Suppressor macrophage treated with lipopolysaccharide for 1 hour (primary cell): ENCODE measurements at regions not wholly inside any gene's neighbourhood (a gene's known extent, or its start where the extent isn't known, plus 50 kb on each side); places are given as distances from the start of the nearest gene placed in this dataset.
"Not testable (repeated sequence)": the region's sequence is repeated elsewhere in the genome, so short reads cannot be mapped to it uniquely, and the experiment has no call there.

Experiments used
- DNase-seq, 3 donors: peaks; one replicate each; pipeline ENCODE4 v3.0.0-alpha.2; 2020 to 2022

DNA sequence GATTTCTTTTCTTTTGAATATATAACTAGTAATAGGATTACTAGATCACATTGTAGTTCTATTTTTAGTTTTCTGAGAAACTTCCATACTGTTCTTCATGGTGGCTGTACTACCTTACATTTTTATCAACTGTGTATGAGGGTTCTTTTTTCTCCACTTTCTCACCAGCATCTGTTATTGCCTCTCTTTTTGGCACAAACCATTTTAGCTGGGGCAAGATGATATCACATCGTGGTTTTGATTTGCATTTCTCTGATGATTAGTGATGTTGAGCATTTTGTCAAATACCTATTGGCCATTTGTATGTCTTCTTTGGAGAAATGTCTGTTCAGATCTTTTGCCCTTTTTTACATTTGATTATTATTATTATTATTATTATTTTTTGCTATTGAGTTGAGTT lies 86.1 kb upstream of the TCF21 start:
- no peak for DNase-seq

DNA sequence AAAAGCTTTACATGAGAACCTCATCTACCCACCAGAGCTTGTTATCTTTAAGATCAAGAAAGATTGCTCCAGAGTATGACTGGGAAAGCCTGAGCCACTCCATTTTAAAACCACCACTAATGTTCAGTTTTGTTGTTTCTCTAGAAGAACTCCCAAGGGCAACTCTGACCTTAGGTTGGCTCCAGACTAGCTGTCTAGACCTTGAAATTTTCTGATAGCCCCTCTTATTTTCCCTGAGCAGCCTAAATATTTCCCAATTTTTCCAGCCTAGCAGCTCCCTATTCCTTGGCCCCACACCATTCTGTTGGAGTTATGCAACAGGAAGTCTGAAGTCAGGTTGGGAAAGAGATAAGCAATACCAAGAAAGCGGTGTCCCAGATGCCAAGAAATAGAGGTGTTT lies 84.6 kb upstream of the TCF21 start:
- DNase-seq: no peak

DNA sequence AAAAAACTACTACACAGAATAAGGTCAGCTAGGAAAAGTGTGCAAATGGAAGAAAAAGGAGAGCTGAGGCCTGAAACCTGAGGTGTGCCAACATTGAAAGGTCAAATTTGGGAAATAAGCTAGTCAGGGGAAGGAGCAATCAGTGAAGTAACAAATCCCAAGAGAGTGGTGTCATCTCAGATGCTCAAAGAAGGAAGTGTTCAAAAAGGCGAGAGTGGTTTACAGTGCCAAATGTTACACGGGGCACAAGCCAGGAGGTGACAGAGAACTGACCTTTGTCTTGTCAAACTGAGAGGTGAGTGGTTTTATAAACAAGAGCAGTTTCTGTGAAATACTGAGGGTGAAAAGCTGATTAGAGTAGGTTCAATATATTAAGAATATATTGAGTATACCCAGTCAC lies 83.0 kb upstream of the TCF21 start:
- no peak for DNase-seq

DNA sequence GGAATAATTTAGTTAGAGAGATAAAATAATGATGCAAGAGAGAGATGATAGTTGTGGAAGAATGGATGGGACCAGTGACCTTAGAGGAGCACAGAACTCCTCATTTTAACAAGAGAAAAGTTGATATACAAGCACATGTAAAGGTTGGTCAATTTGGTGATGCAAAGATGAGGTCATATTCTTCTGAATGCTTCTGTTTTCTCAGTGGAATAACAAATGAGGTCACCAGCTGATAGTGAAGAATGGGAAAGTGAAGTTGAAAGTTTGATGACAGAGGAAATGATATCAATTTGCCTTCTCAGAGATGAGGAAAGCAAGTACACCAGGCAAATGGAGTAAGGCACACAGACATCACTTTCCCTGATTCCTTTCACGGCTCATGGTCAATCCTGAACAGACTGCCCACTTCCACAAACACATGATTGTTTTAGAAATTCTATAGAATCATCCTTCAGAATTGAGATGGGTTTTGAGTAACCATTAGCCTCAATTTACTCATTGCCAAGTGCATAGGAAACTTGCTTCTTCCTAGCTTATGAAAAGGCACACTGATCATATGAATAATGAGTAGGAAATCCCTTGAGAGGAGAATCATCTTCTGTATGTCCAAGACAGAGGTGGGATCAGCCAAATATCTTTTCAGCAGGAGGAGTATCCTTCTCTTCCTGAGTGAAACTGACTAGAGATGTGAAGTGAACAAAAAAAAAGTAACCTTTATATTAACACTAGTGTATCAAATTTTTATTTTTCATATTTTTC lies 82.4 kb upstream of the TCF21 start:
- DNase-seq: peak; percentile 7 to 29 (median 8)

- DNase-seq: no peak
These were observed 81.4 kb upstream of the TCF21 start for GRCh38 chr6:133807501-133807900.

DNA sequence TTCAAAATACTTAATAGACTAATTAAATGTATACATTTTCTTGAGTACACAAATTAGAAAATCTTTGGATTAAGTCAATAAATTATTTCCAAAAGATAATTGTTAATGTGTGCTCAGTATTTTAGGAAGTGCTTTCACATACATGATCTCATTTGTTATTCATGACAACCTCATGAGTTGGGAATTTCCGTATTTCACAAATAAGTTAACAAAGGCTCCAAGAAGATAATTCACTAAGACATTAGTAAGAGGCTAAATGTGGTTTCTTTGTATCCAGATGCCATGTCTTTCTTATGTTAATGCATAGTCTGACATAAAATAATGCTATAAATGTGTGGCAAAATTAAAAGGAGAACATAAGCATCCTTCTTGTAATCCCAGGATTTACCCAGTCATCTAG lies 79.5 kb upstream of the TCF21 start:
- DNase-seq: peak in 2 of 3 donors; percentile 40 to 57

DNA sequence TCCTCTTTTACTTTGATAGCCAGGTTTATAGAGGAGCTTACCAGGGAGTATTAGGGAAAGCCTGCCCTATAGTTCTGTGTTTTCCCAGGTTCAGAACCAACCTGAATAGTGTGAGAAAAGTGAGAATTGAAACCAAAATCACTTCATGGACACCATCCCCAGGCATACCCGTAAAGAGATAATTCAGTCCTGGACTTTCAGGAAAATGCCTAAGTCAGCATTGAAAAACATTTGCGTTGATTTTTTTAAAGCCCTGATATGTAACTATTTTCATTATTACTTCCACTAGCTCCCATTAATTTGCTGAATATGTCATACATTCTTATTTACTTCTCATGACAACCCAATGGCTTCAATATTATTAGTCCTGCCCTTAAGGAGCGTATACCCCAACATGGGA lies 77.4 kb upstream of the TCF21 start:
- no peak for DNase-seq

GRCh38 chr6:133812446-133812845 lies 76.5 kb upstream of the TCF21 start:
- DNase-seq: not testable (repeated sequence)

DNA sequence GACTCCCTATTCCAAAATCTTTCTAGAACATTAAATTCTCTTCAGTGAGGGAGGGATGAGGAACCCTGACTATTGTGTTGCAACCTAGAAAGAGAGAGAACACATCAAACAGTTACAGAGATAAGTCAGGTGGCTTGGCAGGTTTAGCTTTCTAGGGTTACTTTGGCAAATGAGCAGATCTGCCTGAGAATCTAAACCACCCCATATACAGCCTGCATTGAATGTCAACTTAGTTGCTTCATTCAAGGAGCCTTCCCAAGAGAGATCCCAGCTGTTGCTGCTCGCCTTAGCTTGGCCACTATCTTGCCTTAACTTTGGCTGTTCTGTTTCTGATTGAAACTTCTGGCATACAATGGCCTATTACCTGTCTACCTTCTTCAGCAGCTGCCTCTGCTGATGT lies 74.7 kb upstream of the TCF21 start:
- no peak for DNase-seq

GRCh38 chr6:133814797-133815196 lies 74.1 kb upstream of the TCF21 start:
- peak; percentile 17 to 29 (median 27) for DNase-seq

DNA sequence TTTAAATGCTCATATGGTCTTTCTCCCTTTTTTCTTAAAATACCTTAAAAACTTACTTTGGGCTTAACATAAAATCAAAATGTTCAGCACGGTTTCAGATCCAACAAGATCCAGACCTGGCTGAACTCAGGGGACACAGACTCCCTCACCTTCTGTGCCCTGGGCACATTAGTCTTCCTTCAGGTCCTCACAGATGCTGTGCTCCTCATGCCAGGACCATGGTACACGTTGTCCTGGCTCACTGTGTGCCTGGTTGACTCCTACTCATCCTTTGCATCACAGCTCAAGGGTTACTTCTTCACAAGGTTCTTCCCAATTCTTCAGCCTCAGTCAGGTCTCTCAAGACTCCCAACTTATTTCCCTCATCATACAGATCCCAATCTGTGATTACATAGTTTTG lies 73.6 kb upstream of the TCF21 start:
- DNase-seq: no peak

DNA sequence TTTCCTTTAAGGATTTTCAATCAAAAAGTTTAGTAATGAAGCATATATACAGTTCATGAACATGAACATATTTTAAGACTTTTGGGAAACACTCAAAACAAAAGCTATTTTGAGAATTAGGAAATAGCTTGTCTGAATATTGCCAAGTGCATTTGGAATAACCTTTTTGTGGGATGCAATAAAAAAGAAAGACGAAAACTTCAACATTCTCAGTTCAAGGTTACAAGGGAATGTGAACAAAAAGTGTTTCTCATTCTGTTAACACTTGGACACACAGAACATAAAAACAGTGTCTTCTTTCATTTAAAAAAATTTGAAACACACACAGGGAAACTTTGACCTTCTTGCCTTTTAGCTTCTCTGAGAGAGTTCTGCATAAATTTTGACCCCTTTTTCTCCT lies 72.7 kb upstream of the TCF21 start:
- DNase-seq: no peak

- peak; percentile 15 to 24 (median 22) for DNase-seq
These were observed 71.4 kb upstream of the TCF21 start for GRCh38 chr6:133817460-133818047.

DNA sequence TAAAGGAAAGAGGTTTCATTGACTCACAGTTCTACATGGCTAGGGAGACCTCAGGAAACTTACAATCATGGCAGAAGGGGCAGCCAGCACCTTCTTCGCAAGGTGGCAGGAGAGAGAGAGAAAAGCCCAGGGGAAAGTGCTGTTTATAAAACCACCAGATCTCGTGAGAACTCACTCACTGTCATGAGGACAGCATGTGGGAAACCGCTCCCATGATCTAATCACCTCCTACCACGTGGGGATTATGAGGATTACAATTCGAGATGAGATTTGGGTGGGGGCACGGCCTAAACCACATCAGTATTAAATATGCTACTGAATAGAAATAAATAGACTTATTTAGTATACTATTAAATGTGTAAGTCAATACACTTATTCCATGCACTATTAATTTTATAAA lies 70.6 kb upstream of the TCF21 start:
- DNase-seq: no peak

GRCh38 chr6:133820208-133820607 lies 68.7 kb upstream of the TCF21 start:
- no peak for DNase-seq

DNA sequence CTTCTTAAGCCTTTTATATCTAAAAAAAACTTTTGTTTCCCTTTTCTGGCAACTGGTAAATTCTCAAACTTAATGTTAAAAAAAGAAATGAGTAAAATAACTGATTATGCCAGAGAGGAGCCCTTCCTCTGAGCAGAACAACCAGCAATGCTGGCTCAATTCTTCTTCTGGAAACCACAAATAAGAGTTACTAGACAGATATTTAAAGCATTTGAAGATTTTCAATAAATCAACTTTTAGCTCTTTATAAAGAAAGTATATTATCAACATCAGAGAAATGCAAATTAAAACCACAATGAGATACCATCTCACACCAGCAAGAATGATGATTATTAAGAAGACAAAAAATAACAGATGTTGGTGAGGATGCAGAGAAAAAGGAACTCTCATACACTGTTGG lies 61.1 kb upstream of the TCF21 start:
- DNase-seq: no peak

DNA sequence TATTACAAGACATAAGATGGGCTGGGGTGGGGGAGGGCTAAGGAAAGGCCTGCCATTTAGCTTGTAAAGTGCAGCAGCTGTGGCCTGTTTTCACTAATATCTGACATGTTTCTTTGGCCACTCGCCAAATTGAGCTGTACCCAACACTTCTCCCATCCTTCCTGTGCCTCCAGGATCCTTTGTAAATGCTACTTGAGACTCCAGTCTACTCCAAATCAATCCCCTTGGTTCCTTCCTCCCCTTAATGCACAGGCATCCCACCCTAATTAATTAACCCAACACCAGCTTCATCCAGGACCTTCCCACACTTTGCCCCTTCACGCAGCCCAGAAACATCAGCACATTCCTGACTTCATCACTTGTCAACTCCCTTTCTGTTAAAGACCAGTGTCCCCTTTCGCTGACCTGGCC lies 55.0 kb upstream of the TCF21 start:
- DNase-seq: no peak

- DNase-seq: peak in 2 of 3 donors; percentile 5 to 12
These were observed 54.3 kb upstream of the TCF21 start for GRCh38 chr6:133834472-133835170.

GRCh38 chr6:133835901-133836300 lies 53.0 kb upstream of the TCF21 start:
- DNase-seq: no peak

GRCh38 chr6:133837801-133838349 lies 51.0 kb upstream of the TCF21 start:
- DNase-seq: peak; percentile 68 to 85 (median 77)
